ENCODE measurements at regions not wholly inside any gene's neighbourhood (a gene's known extent, or its start where the extent isn't known, plus 50 kb on each side); places are given as distances from the start of the nearest gene placed in this dataset.

GRCh38 chr18:29259838-29260237 lies 1082.9 kb upstream of the CDH2 start:
- Mint-ChIP-seq H3K9me3 (peaks cover 38% of the 10 kb centered on the region), H3K4me3 (no peak overlapping the region)
- intact Hi-C loops (cut with micrococcal nuclease) = no loop called here

GRCh38 chr18:29254123-29254522 lies 1077.2 kb upstream of the CDH2 start:
- H3K27me3 Mint-ChIP-seq (ENCODE audit: insufficient read depth) = no peaks in the 10 kb centered on the region
- H3K36me3 Mint-ChIP-seq (ENCODE audit: low read depth) = no peaks in the 10 kb centered on the region
- no peaks in the 10 kb centered on the region for H3K4me1 Mint-ChIP-seq (ENCODE audit: low read depth)
- intact Hi-C loops (cut with micrococcal nuclease) = no loop called here
- peaks cover 14% of the 10 kb centered on the region for H3K9me3 Mint-ChIP-seq
- H3K4me3 Mint-ChIP-seq = no peak overlapping the region
- DNase-seq (ENCODE audit: low spot score) = no peak
- no peak overlapping the region for H3K27ac Mint-ChIP-seq

More at GRCh38 chr18:29259838-29260237, 1082.9 kb upstream of the CDH2 start:
- DNase-seq (ENCODE audit: low spot score) = no peak
- Mint-ChIP-seq H3K27me3 (ENCODE audit: insufficient read depth) (no peaks in the 10 kb centered on the region), H3K36me3 (ENCODE audit: low read depth) (no peaks in the 10 kb centered on the region), H3K27ac (no peak overlapping the region), H3K4me1 (ENCODE audit: low read depth) (no peaks in the 10 kb centered on the region)

GRCh38 chr18:29251681-29252080 lies 1074.8 kb upstream of the CDH2 start:
- intact Hi-C loops (cut with micrococcal nuclease) = no loop called here
- H3K36me3 Mint-ChIP-seq (ENCODE audit: low read depth) = no peaks in the 10 kb centered on the region
- no peaks in the 10 kb centered on the region for H3K4me1 Mint-ChIP-seq (ENCODE audit: low read depth)
- no peak for DNase-seq (ENCODE audit: low spot score)
- H3K27ac Mint-ChIP-seq = no peak overlapping the region
- H3K9me3 Mint-ChIP-seq = peaks cover 9% of the 10 kb centered on the region
- H3K27me3 Mint-ChIP-seq (ENCODE audit: insufficient read depth) = no peaks in the 10 kb centered on the region
- no peak overlapping the region for H3K4me3 Mint-ChIP-seq

- intact Hi-C loops (cut with micrococcal nuclease) = no loop called here
- Mint-ChIP-seq H3K27ac (no peak overlapping the region), H3K27me3 (ENCODE audit: insufficient read depth) (no peaks in the 10 kb centered on the region), H3K4me1 (ENCODE audit: low read depth) (no peaks in the 10 kb centered on the region), H3K36me3 (ENCODE audit: low read depth) (no peaks in the 10 kb centered on the region), H3K4me3 (no peak overlapping the region), H3K9me3 (peaks cover 7% of the 10 kb centered on the region)
- DNase-seq (ENCODE audit: low spot score) = no peak
These were observed 1073.9 kb upstream of the CDH2 start for GRCh38 chr18:29250843-29251242.

- DNase-seq (ENCODE audit: low spot score) = no peak
- Mint-ChIP-seq H3K9me3 (peaks cover 7% of the 10 kb centered on the region), H3K27ac (no peak overlapping the region), H3K4me1 (ENCODE audit: low read depth) (no peaks in the 10 kb centered on the region), H3K36me3 (ENCODE audit: low read depth) (no peaks in the 10 kb centered on the region), H3K4me3 (no peak overlapping the region), H3K27me3 (ENCODE audit: insufficient read depth) (no peaks in the 10 kb centered on the region)
- intact Hi-C loops (cut with micrococcal nuclease) = no loop called here
These were observed 1073.3 kb upstream of the CDH2 start for GRCh38 chr18:29250259-29250658.

GRCh38 chr18:29248805-29249204 lies 1071.9 kb upstream of the CDH2 start:
- no peak for DNase-seq (ENCODE audit: low spot score)
- Mint-ChIP-seq H3K9me3 (peaks cover 7% of the 10 kb centered on the region), H3K27ac (no peak overlapping the region), H3K4me3 (no peak overlapping the region), H3K36me3 (ENCODE audit: low read depth) (no peaks in the 10 kb centered on the region), H3K4me1 (ENCODE audit: low read depth) (no peaks in the 10 kb centered on the region), H3K27me3 (ENCODE audit: insufficient read depth) (no peaks in the 10 kb centered on the region)
- intact Hi-C loops (cut with micrococcal nuclease) = no loop called here

GRCh38 chr18:29241199-29241598 lies 1064.3 kb upstream of the CDH2 start:
- DNase-seq (ENCODE audit: low spot score) = no peak
- Mint-ChIP-seq H3K27ac (no peak overlapping the region), H3K27me3 (ENCODE audit: insufficient read depth) (no peaks in the 10 kb centered on the region), H3K4me3 (no peak overlapping the region), H3K9me3 (peaks cover 27% of the 10 kb centered on the region), H3K4me1 (ENCODE audit: low read depth) (no peaks in the 10 kb centered on the region), H3K36me3 (ENCODE audit: low read depth) (no peaks in the 10 kb centered on the region)
- intact Hi-C loops (cut with micrococcal nuclease) = no loop called here

GRCh38 chr18:29234751-29235150 lies 1057.8 kb upstream of the CDH2 start:
- intact Hi-C loops (cut with micrococcal nuclease) = no loop called here
- Mint-ChIP-seq H3K27me3 (ENCODE audit: insufficient read depth) (no peaks in the 10 kb centered on the region), H3K27ac (no peak overlapping the region), H3K4me3 (no peak overlapping the region), H3K9me3 (peaks cover 31% of the 10 kb centered on the region), H3K36me3 (ENCODE audit: low read depth) (no peaks in the 10 kb centered on the region), H3K4me1 (ENCODE audit: low read depth) (no peaks in the 10 kb centered on the region)
- no peak for DNase-seq (ENCODE audit: low spot score)

GRCh38 chr18:29226213-29226612 lies 1049.3 kb upstream of the CDH2 start:
- Mint-ChIP-seq H3K27me3 (ENCODE audit: insufficient read depth) (no peaks in the 10 kb centered on the region), H3K4me3 (no peak overlapping the region), H3K36me3 (ENCODE audit: low read depth) (no peaks in the 10 kb centered on the region), H3K9me3 (peaks cover 8% of the 10 kb centered on the region), H3K27ac (no peak overlapping the region), H3K4me1 (ENCODE audit: low read depth) (no peaks in the 10 kb centered on the region)
- DNase-seq (ENCODE audit: low spot score) = no peak
- intact Hi-C loops (cut with micrococcal nuclease) = loop anchor here (5.0 kb wide), 1 partner anchor 1274 kb away; no protein-coding TSS in a partner anchor

GRCh38 chr18:29225351-29225750 lies 1048.4 kb upstream of the CDH2 start:
- no peaks in the 10 kb centered on the region for H3K4me1 Mint-ChIP-seq (ENCODE audit: low read depth)
- no peak overlapping the region for H3K27ac Mint-ChIP-seq
- peaks cover 11% of the 10 kb centered on the region for H3K9me3 Mint-ChIP-seq
- intact Hi-C loops (cut with micrococcal nuclease) = loop anchor here (5.0 kb wide), 1 partner anchor 1273 kb away; no protein-coding TSS in a partner anchor
- DNase-seq (ENCODE audit: low spot score) = no peak
- no peak overlapping the region for H3K4me3 Mint-ChIP-seq
- H3K36me3 Mint-ChIP-seq (ENCODE audit: low read depth) = no peaks in the 10 kb centered on the region
- no peaks in the 10 kb centered on the region for H3K27me3 Mint-ChIP-seq (ENCODE audit: insufficient read depth)

GRCh38 chr18:29218091-29218490 lies 1041.2 kb upstream of the CDH2 start:
- no peak overlapping the region for H3K4me3 Mint-ChIP-seq
- no peak for DNase-seq (ENCODE audit: low spot score)
- no peaks in the 10 kb centered on the region for H3K27me3 Mint-ChIP-seq (ENCODE audit: insufficient read depth)
- no peak overlapping the region for H3K27ac Mint-ChIP-seq
- no peaks in the 10 kb centered on the region for H3K4me1 Mint-ChIP-seq (ENCODE audit: low read depth)
- H3K36me3 Mint-ChIP-seq (ENCODE audit: low read depth) = no peaks in the 10 kb centered on the region
- intact Hi-C loops (cut with micrococcal nuclease) = no loop called here
- H3K9me3 Mint-ChIP-seq = peaks cover 16% of the 10 kb centered on the region

GRCh38 chr18:29217124-29217915 lies 1040.4 kb upstream of the CDH2 start:
- intact Hi-C loops (cut with micrococcal nuclease) = no loop called here
- Mint-ChIP-seq H3K27ac (no peak overlapping the region), H3K4me1 (ENCODE audit: low read depth) (no peaks in the 10 kb centered on the region), H3K4me3 (no peak overlapping the region), H3K36me3 (ENCODE audit: low read depth) (no peaks in the 10 kb centered on the region), H3K9me3 (peaks cover 16% of the 10 kb centered on the region), H3K27me3 (ENCODE audit: insufficient read depth) (no peaks in the 10 kb centered on the region)
- no peak for DNase-seq (ENCODE audit: low spot score)

- Mint-ChIP-seq H3K27ac (no peak overlapping the region), H3K9me3 (peaks cover 28% of the 10 kb centered on the region)
These were observed 1021.9 kb upstream of the CDH2 start for GRCh38 chr18:29198834-29199233.

GRCh38 chr18:29196307-29196706 lies 1019.4 kb upstream of the CDH2 start:
- Mint-ChIP-seq H3K36me3 (ENCODE audit: low read depth) (no peaks in the 10 kb centered on the region), H3K27me3 (ENCODE audit: insufficient read depth) (no peaks in the 10 kb centered on the region), H3K27ac (no peak overlapping the region), H3K9me3 (peaks cover 15% of the 10 kb centered on the region), H3K4me3 (no peak overlapping the region), H3K4me1 (ENCODE audit: low read depth) (no peaks in the 10 kb centered on the region)
- intact Hi-C loops (cut with micrococcal nuclease) = no loop called here
- no peak for DNase-seq (ENCODE audit: low spot score)

More at GRCh38 chr18:29198834-29199233, 1021.9 kb upstream of the CDH2 start:
- intact Hi-C loops (cut with micrococcal nuclease) = no loop called here
- H3K36me3 Mint-ChIP-seq (ENCODE audit: low read depth) = no peaks in the 10 kb centered on the region
- H3K4me3 Mint-ChIP-seq = no peak overlapping the region
- no peak for DNase-seq (ENCODE audit: low spot score)
- no peaks in the 10 kb centered on the region for H3K4me1 Mint-ChIP-seq (ENCODE audit: low read depth)
- no peaks in the 10 kb centered on the region for H3K27me3 Mint-ChIP-seq (ENCODE audit: insufficient read depth)
